Activated T-helper 1 cell treated with Interleukin-2 at 50 U/mL for 16 hours (primary cell): ENCODE measurements at regions not wholly inside any gene's neighbourhood (a gene's known extent, or its start where the extent isn't known, plus 50 kb on each side); places are given as distances from the start of the nearest gene placed in this dataset.
"Not testable (repeated sequence)": the region's sequence is repeated elsewhere in the genome, so short reads cannot be mapped to it uniquely, and the experiment has no call there.

Source experiments
- DNase-seq: peaks from one replicate; pipeline ENCODE4 v3.0.0-alpha.2; 2020; ENCODE audit warnings: low read depth

DNA sequence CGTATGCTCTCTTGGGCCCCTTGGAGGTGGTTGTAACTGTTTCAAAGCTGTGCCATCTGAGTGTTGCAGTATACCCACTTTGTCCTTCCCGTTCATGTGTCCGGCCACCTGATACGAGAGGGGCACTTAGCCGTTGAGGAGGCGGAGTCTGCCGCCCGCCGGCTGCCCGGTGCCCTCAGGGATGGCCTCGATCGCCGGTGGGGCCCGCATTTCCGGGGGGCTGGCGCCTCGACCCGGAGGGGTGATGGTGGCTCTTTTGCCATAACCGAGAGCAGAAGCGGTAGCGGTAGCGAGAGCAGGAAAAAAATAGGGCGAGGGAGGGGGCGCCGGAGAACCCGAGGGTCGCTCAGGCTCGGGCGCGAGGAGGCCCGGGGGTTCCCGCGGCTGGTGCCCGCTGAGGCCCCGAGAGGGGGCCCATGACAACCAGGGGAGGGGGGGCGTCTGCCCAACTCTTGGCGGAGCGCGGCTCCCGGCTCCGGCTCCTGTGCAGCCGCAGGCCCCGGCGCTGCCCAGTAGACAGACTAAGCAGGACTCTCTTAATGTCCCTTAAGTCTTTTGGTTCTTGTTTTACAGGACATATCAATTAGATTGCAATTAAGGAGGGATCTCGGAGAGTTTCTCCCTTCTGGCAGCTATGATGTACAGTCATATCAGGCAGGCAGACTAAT, 342.7 kb upstream of the SGCG start:
- DNase-seq = no peak

DNA sequence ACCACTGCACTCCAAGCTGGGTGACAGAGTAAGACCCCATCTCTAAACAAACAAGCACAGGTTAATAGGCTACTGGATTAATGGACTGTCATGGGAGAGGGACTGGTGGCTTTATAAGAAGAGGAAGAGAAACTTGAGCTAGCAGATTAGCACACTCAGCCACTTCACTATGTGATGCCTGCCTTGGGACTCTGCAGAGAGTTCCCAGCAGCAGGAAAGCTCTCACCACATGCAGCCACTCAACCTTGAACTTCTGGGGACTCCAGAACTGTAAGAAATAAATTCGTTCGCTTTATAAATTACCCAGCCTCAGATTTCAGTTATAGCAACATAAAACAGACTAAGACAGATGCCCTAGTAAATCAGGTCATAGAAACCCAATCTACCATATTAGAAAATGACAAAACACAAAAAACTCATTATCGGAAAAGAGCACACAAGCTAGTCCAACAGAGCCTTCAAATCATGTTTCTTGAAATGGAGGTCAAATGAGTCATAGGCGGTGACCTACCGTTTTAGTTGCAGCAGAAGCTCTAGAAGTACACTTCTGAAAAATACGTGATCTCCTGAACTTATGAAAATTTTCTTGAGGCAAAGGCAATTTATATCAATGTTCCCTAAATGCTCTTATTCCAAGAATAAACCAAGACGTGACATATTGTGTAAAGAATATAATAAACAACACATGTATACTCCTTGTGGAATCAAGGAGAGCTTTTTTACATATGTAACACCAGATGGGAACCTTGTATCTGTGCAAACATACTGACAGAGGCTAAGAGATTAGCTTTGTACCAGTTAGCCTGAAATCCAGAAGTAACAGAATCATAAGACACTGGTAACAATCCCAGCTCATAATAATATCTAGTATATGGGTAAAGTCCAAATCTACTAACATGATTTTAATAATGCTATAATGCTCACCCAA, 340.9 kb upstream of the SGCG start:
- DNase-seq = no peak

GRCh38 chr13:22846551-22846950, 334.2 kb upstream of the SGCG start:
- no peak for DNase-seq

- no peak for DNase-seq
Measured at GRCh38 chr13:22848539-22849052, 332.2 kb upstream of the SGCG start.

- DNase-seq = no peak
Measured at GRCh38 chr13:22855926-22856325, 324.9 kb upstream of the SGCG start.

DNA sequence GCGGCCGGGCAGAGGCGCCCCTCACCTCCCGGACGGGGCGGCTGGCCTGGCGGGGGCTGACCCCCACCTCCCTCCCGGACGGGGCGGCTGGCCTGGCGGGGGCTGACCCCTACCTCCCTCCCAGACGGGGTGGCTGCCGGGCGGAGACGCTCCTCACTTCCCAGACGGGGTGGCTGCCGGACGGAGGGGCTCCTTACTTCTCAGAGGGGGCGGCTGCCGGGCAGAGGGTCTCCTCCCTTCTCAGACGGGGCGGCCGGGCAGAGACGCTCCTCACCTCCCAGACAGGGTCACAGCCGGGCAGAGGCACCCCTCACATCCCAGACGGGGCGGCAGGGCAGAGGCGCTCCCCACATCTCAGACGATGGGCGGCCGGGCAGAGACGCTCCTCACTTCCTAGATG, 321.8 kb upstream of the SGCG start:
- not testable (repeated sequence) for DNase-seq

DNA sequence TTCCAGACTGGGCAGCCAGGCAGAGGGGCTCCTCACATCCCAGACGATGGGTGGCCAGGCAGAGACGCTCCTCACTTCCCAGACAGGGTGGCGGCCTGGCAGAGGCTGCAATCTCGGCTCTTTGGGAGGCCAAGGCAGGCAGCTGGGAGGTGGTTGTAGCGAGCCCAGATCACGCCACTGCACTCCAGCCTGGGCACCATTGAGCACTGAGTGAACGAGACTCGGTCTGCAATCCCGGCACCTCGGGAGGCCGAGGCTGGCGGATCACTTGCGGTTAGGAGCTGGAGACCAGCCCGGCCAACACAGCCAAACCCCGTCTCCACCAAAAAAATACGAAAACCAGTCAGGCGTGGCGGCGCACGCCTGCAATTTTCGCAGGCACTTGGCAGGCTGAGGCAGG, 321.4 kb upstream of the SGCG start:
- DNase-seq = not testable (repeated sequence)

DNA sequence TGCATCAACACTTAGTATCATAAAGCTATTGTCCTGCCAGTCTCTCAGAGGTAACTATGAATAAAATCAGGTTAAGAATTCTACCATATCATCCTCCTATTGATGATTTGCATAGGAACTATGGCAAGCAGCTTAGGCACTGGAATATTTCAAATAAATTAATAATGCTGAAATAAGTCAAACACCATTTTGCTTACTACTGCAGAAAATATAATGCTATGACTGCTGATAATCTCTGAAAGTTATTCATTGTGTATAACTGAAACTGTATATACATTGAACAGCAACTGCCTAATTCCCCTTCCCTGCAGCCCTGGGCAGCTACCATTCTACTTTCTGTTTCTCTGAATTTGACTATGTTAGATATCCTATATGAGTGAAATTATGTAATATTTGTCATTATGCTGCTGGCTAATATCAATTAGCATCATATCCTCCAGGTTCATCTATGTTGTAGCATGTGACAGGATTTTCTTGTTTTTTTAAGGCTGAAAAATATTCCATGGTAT, 318.8 kb upstream of the SGCG start:
- no peak for DNase-seq

- DNase-seq = no peak
Measured at GRCh38 chr13:22862478-22862877, 318.3 kb upstream of the SGCG start.

GRCh38 chr13:22866221-22866620, 314.6 kb upstream of the SGCG start:
- no peak for DNase-seq

GRCh38 chr13:22871231-22871630, 309.5 kb upstream of the SGCG start:
- no peak for DNase-seq

DNA sequence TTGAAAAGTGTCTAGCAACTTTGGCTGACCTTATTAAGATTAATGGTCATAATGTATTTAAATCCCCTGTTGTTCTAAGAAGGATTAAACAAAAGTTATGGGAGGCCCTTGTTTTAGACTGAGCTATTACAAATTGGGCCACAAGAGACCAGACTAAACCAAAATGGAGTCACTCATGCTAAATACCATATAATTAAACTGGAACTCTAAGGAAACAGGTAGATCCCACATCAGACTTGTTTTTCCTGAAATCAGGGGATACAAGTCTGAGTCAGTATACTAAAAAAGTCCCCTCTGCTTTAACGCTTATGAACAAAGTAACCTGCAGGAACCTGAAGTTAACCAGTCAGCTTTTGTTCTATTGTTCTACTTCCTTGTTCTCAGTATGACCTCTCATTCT, 305.9 kb upstream of the SGCG start:
- no peak for DNase-seq

- no peak for DNase-seq
Measured at GRCh38 chr13:22877421-22877820, 303.4 kb upstream of the SGCG start.

DNA sequence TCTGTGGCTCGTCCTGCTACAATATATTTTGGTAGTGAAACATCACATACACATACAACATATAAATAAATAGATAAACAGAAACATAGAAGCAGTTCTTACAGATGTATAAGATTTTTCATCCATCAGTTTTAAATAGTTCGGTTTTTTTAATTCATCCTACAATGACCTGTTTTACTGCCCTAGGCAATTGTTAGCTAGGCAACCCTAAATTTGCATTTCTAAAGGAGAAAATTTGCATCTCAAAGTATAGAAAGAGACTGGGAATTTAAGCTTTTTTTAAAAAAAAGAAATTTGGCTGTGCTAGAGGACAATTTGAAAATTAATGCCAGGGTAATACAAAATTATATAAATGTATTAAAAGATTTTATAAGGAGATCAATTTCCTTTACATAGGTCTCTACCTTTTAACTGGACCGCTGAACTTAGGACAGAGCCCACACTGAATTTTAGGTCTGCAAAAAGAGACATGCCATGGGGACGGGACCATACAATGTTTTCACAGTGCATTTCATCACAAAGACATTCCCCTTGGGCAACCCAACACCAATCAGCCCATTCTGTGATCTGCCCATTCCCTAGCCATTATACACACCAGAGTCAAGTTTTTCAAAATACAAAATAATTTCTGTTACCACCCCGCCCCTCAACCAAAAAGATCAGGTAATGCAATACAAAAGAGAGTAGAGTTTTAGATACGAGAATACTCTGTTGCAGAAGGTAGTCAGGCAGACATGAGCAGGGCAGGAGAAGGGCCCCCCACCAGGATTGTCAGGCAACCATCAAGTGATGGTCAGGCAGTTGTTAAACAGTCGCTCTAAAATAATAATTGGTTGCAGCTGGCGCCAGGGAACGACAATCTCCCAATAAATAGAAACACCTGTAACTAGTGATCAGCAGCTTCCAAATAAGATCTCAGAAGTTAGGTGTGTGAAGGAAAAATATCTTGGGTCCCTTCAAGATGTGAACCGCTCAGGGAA, 299.7 kb upstream of the SGCG start:
- DNase-seq = no peak

DNA sequence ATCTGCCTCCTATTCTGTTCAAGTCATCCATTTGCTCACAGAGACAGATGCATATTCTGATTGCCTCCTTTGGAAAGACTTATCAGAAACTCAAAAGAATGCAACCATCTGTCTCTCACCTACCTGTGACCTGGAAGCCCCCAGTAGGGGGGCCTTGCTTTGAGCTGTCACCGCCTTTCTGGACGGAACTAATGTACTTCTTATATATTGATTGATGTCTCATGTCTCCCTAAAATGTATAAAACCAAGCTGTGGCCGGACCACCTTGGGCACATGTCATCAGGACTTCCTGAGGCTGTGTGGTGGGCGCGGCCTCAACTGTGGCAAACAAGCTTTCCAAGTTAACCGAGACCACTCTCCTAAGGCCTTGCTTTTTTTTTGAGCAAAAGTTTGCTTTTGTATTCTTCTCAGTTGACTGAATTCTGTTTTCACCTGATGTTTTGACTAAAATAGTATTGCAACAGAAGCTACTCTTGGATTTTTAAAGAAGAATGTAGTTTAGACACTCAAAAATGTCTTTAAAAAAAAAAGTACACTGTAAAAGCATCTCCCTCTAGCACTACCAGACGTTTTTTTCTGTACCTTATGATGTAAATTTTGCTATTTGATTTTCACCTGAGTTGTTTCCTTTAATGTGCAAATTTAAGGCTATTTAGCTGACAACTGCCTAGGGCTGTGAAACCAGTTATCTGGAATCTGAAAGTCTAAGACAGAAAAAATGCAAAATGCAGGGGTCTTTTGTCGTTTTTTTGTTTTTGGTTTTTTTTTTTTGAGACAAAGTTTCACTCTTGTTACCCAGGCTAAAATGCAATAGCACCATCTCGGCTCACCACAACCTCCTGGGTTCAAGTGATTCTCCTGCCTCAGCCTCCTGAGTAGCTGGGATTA, 298.8 kb upstream of the SGCG start:
- not testable (repeated sequence) for DNase-seq

GRCh38 chr13:22883262-22883840, 297.4 kb upstream of the SGCG start:
- no peak for DNase-seq

- no peak for DNase-seq
Measured at GRCh38 chr13:22883956-22884355, 296.8 kb upstream of the SGCG start.

DNA sequence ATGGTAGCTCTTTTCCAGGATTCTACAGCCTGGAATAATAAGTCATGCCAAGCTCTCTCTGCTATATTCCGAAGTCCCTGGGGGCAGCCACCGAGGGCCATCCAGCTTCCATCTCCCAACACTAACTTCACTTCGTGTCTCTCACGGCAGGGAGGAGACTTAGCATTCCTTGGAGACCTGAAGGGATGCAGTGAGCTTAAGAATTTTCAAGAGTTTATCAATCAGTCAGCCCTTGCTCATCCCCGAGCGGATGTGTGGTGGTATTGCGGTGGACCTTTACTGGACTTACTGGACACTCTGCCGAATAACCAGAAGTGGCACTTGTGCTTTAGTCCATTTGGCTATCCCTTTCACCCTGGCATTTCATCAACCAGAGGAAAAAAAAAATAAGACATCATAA, 294.7 kb upstream of the SGCG start:
- not testable (repeated sequence) for DNase-seq

DNA sequence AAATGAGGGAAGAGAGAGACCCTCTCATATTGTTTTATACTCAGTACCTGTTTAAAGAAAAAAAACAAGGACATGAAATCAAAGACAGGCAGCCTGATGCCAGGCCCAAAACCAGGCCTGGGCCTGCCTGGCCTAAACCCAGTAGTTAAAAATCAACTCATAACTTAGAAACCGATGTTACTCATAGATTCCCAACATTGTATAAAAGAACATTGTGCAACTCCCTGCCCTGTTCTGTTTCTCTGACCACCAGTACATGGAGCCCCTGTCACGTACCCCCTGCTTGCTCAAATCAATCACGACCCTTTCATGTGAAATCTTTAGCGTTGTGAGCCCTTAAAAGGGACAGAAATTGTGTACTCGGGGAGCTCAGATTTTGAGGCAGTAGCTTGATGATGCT, 291.4 kb upstream of the SGCG start:
- DNase-seq = not testable (repeated sequence)

GRCh38 chr13:22893204-22893603, 287.6 kb upstream of the SGCG start:
- DNase-seq = no peak
